ENCODE measurements at regions not wholly inside any gene's neighbourhood (a gene's known extent, or its start where the extent isn't known, plus 50 kb on each side); places are given as distances from the start of the nearest gene placed in this dataset.

DNA sequence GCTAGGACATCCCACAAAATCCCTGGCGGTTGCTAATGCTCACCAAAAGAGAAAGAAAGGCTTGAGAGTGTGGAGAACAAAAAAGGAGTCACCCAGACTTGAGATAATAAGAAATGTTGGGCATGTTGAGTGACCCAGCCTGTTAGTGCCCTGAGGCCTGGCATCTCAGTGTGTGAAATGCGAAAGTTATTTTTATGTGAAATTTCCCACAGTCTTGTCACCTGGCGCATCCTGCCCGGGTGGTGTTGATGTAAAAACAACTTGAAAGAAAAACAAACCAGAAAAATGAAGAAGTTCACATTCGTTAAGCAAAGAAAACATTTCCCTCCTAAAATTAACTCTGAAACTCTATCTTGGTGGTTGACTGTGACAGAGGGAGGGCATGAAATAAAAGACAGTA lies 495.2 kb downstream of the MID1IP1 start:
- Histone ChIP-seq H3K9ac (ENCODE audit: low read length) (no peak overlapping the region), H3K27ac (ENCODE audit: low read depth, low read length) (no peak overlapping the region), H3K9me2 (ENCODE audit: insufficient read depth) (no peaks in the 10 kb centered on the region), H4K20me1 (ENCODE audit: insufficient read depth) (no peaks in the 10 kb centered on the region), H3K79me2 (ENCODE audit: insufficient read depth, low read length) (no peaks in the 10 kb centered on the region), H3K4me2 (ENCODE audit: low read length) (no peak overlapping the region), H2AFZ (ENCODE audit: low read depth, low read length, poor library complexity, severe bottlenecking) (no peak overlapping the region), H3K9me3 (ENCODE audit: control insufficient read depth in 1 of 2, insufficient read depth in 1 of 2, low read depth in 1 of 2, low read length in 2 of 2) (no peaks in the 10 kb centered on the region), H3K27me3 (ENCODE audit: insufficient read depth, low read length) (no peaks in the 10 kb centered on the region), H3K36me3 (ENCODE audit: control insufficient read depth in 1 of 2, insufficient read depth in 2 of 2, low read length in 2 of 2) (no peaks in the 10 kb centered on the region), H3K4me1 (ENCODE audit: control insufficient read depth in 1 of 2, insufficient read depth in 2 of 2, low read length in 2 of 2) (no peaks in the 10 kb centered on the region), H3K4me3 (replicated peaks in 1 of 2; ENCODE audit: low read depth in 1 of 2, low read length in 2 of 2) (no peak overlapping the region)
- TF ChIP-seq ELF1 (IDR thresholded peaks at IDR 0.05; ENCODE audit: borderline replicate concordance, low read depth) = no peak
- TF ChIP-seq SRF (IDR thresholded peaks at IDR 0.05; ENCODE audit: low read depth) = no peak
- TF ChIP-seq EZH2 (IDR thresholded peaks at IDR 0.05) = no peak
- no peak for TF ChIP-seq FOSL1 (IDR thresholded peaks at IDR 0.05; ENCODE audit: low read depth)
- no peak for TF ChIP-seq POLR2AphosphoS5 (IDR thresholded peaks at IDR 0.05; ENCODE audit: low read depth, low read length)
- TF ChIP-seq EZH2phosphoT487 (IDR thresholded peaks at IDR 0.05; ENCODE audit: borderline replicate concordance) = no peak
- TF ChIP-seq, protein P1, sequence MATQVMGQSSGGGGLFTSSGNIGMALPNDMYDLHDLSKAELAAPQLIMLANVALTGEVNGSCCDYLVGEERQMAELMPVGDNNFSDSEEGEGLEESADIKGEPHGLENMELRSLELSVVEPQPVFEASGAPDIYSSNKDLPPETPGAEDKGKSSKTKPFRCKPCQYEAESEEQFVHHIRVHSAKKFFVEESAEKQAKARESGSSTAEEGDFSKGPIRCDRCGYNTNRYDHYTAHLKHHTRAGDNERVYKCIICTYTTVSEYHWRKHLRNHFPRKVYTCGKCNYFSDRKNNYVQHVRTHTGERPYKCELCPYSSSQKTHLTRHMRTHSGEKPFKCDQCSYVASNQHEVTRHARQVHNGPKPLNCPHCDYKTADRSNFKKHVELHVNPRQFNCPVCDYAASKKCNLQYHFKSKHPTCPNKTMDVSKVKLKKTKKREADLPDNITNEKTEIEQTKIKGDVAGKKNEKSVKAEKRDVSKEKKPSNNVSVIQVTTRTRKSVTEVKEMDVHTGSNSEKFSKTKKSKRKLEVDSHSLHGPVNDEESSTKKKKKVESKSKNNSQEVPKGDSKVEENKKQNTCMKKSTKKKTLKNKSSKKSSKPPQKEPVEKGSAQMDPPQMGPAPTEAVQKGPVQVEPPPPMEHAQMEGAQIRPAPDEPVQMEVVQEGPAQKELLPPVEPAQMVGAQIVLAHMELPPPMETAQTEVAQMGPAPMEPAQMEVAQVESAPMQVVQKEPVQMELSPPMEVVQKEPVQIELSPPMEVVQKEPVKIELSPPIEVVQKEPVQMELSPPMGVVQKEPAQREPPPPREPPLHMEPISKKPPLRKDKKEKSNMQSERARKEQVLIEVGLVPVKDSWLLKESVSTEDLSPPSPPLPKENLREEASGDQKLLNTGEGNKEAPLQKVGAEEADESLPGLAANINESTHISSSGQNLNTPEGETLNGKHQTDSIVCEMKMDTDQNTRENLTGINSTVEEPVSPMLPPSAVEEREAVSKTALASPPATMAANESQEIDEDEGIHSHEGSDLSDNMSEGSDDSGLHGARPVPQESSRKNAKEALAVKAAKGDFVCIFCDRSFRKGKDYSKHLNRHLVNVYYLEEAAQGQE (IDR thresholded peaks at IDR 0.05; ENCODE audit: low read depth) = no peak
- no peak for TF ChIP-seq SIN3A (IDR thresholded peaks at IDR 0.05; ENCODE audit: low read depth)
- TF ChIP-seq JUND (IDR thresholded peaks at IDR 0.05) = no peak
- no peak for TF ChIP-seq YY1 (IDR thresholded peaks at IDR 0.05; ENCODE audit: extremely low read depth, insufficient replicate concordance, low read depth, low read length)
- TF ChIP-seq EGR1 (IDR thresholded peaks at IDR 0.05; ENCODE audit: low read depth) = no peak
- no peak for TF ChIP-seq TCF7L2 (IDR thresholded peaks at IDR 0.05; ENCODE audit: borderline replicate concordance, extremely low read depth, insufficient read depth, insufficient read length)
- no peak for TF ChIP-seq MAX (IDR thresholded peaks at IDR 0.05)
- TF ChIP-seq SP1 (IDR thresholded peaks at IDR 0.05; ENCODE audit: low read depth) = no peak
- BruUV-seq (replicated peaks) = no TSS peak
- ChIA-PET RAD21 (ENCODE audit: low non-redundant PET in 1 of 2, low total read pairs in 2 of 2, uncharacterized antibody in 2 of 2, unreplicated experiment in 2 of 2) (no interaction called here), CTCF (no interaction called here), POLR2A (no interaction called here)
- DNase-seq (ENCODE audit: low read depth, low spot score) (no peak), ATAC-seq (no peak)
- intact Hi-C loops (cut with micrococcal nuclease) = no loop called here

Data from HCT116 (cell line).